ENCODE measurements at regions not wholly inside any gene's neighbourhood (a gene's known extent, or its start where the extent isn't known, plus 50 kb on each side); places are given as distances from the start of the nearest gene placed in this dataset.

GRCh38 chr4:161188578-161188977 lies 975.2 kb downstream of the FSTL5 start:
- WGBS, 2 donors: 87 to 93% methylated on average over 6 of the region's 6 CpGs
- intact Hi-C loops (cut with DNase I): no loop called here
- TF ChIP-seq POLR2A (IDR thresholded peaks at IDR 0.05) (no peak), CTCF (IDR thresholded peaks at IDR 0.05) (no peak)

GRCh38 chr4:161187569-161187968 lies 976.2 kb downstream of the FSTL5 start:
- no peaks in the 10 kb centered on the region for H3K27me3 ChIP-seq
- 91 to 95% methylated on average over 1 of the region's 1 CpG for WGBS, 2 donors

More at GRCh38 chr4:161188578-161188977, 975.2 kb downstream of the FSTL5 start:
- H3K27me3 ChIP-seq: no peaks in the 10 kb centered on the region
- H3K27ac ChIP-seq: no peak overlapping the region
- DNase-seq: no peak
- no peaks in the 10 kb centered on the region for H3K36me3 ChIP-seq
- no peaks in the 10 kb centered on the region for H3K4me1 ChIP-seq
- no peak overlapping the region for H3K4me3 ChIP-seq (replicated peaks in 1 of 3)
- H3K9me3 ChIP-seq: no peaks in the 10 kb centered on the region

GRCh38 chr4:161186750-161187149 lies 977.0 kb downstream of the FSTL5 start:
- Histone ChIP-seq H3K36me3 (no peaks in the 10 kb centered on the region), H3K4me1 (no peaks in the 10 kb centered on the region), H3K27me3 (no peaks in the 10 kb centered on the region), H3K4me3 (replicated peaks in 1 of 3) (no peak overlapping the region), H3K27ac (no peak overlapping the region), H3K9me3 (no peaks in the 10 kb centered on the region)
- intact Hi-C loops (cut with DNase I): no loop called here
- WGBS, 2 donors: 48 to 58% methylated on average over 2 of the region's 2 CpGs
- no peak for DNase-seq
- no peak for TF ChIP-seq CTCF (IDR thresholded peaks at IDR 0.05)
- TF ChIP-seq POLR2A (IDR thresholded peaks at IDR 0.05): no peak

More at GRCh38 chr4:161187569-161187968, 976.2 kb downstream of the FSTL5 start:
- no peak overlapping the region for H3K27ac ChIP-seq
- no peak for DNase-seq
- H3K36me3 ChIP-seq: no peaks in the 10 kb centered on the region
- TF ChIP-seq CTCF (IDR thresholded peaks at IDR 0.05): no peak
- no peak for TF ChIP-seq POLR2A (IDR thresholded peaks at IDR 0.05)
- H3K4me1 ChIP-seq: no peaks in the 10 kb centered on the region
- H3K9me3 ChIP-seq: no peaks in the 10 kb centered on the region
- intact Hi-C loops (cut with DNase I): no loop called here
- no peak overlapping the region for H3K4me3 ChIP-seq (replicated peaks in 1 of 3)

- Histone ChIP-seq H3K27ac (no peak overlapping the region), H3K9me3 (no peaks in the 10 kb centered on the region), H3K4me1 (no peaks in the 10 kb centered on the region), H3K4me3 (replicated peaks in 1 of 3) (no peak overlapping the region), H3K27me3 (no peaks in the 10 kb centered on the region), H3K36me3 (no peaks in the 10 kb centered on the region)
- intact Hi-C loops (cut with DNase I): no loop called here
- TF ChIP-seq POLR2A (IDR thresholded peaks at IDR 0.05) (no peak), CTCF (IDR thresholded peaks at IDR 0.05) (no peak)
- 77 to 79% methylated on average over 1 of the region's 1 CpG for WGBS, 2 donors
- no peak for DNase-seq
Measured at GRCh38 chr4:161186012-161186411, 977.8 kb downstream of the FSTL5 start.

GRCh38 chr4:161183729-161184128 lies 980.1 kb downstream of the FSTL5 start:
- Histone ChIP-seq H3K9me3 (no peaks in the 10 kb centered on the region), H3K36me3 (no peaks in the 10 kb centered on the region), H3K27ac (no peak overlapping the region), H3K27me3 (no peaks in the 10 kb centered on the region), H3K4me3 (replicated peaks in 1 of 3) (no peak overlapping the region), H3K4me1 (no peaks in the 10 kb centered on the region)
- WGBS, 2 donors: 89% methylated on average over 3 of the region's 3 CpGs
- no peak for TF ChIP-seq POLR2A (IDR thresholded peaks at IDR 0.05)
- TF ChIP-seq CTCF (IDR thresholded peaks at IDR 0.05): no peak
- DNase-seq: no peak
- intact Hi-C loops (cut with DNase I): no loop called here

Measured in thyroid gland (tissue), 4 donors.